HG03025 (cell line): ENCODE measurements at regions not wholly inside any gene's neighbourhood (a gene's known extent, or its start where the extent isn't known, plus 50 kb on each side); places are given as distances from the start of the nearest gene placed in this dataset.
"Not testable (repeated sequence)": the region's sequence is repeated elsewhere in the genome, so short reads cannot be mapped to it uniquely, and the experiment has no call there.

Experiments
- ATAC-seq: cut with Tn5 transposase; IDR thresholded peaks from one replicate; pipeline ENCODE4 v1.9.1; 2021; ENCODE audit warnings: mild to moderate bottlenecking, moderate library complexity; ENCODE audit not compliant: unreplicated experiment, low FRiP score

DNA sequence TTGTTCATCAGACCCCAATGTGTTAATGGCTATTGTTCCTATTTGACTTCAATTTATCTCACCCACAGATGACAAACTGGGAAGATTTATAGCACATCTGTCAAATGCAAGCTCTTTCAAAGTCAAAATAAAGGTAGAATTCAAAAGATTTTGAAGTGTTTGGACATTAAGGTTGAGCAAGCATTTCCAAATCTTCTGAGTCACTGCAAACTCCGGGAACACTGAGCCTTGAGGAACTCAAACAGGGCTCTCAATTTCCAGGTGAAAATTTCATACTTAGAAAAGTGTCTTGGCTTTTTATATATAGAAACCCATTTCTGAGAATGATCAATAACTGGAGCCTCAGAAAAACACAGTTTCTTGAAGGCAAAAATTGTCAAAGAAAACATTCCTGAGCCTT is 199.5 kb upstream of the IGFBP7 start:
- ATAC-seq: no peak

DNA sequence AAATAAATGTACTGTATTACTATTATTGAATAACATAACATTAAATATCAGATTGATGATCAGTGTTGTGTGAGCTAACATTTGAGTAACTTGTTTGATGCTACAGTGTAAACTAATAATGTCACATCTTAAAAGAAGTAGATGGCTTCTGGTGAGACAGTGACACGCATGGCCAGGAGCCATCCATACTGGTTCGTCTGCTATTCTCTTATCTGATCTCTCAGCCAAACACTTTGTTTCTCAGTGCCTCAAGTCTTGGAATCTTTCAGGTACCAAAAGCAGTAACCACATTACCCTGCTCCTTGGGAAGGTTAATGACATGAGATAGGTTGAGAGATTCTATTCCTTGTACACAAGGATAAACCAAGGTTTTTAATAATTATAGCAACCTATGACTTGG is 198.1 kb upstream of the IGFBP7 start:
- no peak for ATAC-seq

DNA sequence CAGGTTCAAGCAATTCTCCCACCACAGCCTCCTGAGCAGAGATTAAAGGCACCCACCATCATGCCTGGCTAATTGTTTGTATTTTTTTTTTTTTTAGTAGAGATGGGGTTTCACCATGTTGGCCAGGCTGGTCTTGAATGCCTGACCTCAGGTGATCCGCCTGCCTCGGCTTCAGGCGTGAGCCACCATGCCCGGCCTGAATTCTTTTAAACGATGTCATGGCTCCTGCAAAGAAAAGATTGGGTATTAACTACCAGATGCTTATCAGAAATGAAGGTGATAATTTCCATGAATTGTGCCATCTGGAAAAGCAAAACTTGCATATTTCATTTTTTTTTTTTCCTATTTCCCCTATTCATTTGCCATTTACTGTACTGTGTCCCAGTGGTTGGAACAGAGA is 195.7 kb upstream of the IGFBP7 start:
- no peak for ATAC-seq

DNA sequence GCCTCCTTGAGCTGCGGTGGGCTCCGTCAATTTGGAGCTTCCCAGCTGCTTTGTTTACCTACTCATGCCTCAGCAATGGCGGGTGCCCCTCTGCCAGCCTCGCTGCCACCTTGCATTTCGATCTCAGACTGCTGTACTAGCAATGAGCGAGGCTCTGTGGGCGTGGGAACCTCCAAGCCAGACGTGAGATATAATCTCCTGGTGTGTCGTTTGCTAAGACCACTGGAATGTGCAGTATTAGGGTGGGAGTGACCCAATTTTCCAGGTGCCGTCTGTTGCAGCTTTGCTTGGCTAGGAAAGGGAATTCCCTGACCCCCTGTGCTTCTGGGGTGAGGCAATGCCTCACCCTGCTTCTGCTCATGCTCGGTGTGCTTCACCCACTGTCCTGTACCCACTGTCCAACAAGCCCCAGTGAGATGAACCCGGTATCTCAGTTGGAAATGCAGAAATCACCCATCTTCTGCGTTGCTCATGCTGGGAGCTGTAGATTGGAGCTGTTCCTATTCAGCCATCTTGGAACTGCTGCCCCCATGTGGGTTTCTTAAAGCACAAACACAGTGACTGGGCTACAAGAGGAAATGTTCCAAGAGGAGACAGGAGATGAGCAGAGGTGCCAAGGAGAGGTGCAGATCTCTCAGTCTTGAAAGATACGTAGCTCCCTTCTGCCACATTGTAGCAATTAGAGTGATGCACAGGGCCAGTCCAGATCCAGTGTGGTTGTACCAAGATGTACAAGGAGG is 193.0 kb upstream of the IGFBP7 start:
- no peak for ATAC-seq

DNA sequence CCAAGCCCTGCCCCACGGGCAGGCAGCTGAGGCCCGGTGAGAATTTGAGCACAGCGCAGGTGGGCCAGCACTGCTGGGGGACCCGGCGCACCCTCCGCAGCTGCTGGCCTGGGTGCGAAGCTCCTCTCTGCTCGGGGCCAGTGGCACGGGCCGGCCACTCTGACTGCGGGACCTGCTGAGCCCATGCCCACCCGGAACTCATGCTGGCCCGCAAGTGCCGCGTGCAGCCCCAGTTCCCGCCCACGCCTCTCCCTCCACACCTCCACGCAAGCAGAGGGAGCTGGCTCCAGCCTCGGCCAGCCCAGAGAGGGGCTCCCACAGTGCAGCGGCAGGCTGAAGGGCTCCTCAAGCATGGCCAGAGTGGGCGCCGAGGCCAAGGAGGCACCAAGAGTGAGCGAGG is 190.1 kb upstream of the IGFBP7 start:
- ATAC-seq: not testable (repeated sequence)

DNA sequence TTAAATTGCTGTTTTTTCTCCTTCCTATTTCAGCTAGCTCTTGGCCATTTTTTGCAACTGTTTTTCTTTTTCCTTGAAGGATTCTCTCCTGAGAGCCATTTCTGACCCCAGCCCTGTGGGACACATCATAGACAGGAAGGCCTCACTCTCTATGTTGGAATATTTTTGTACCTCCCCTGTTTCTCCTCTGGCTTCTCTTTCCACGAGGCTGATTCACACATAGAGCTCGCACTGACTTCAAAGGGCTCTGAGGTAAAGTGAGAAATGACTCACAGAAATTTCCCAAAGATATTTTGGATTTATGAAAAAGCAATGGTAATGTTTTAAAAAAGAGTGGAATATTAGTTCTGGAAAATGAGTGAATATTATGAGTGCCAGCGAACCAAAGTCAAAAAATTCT is 181.7 kb upstream of the IGFBP7 start:
- no peak for ATAC-seq

DNA sequence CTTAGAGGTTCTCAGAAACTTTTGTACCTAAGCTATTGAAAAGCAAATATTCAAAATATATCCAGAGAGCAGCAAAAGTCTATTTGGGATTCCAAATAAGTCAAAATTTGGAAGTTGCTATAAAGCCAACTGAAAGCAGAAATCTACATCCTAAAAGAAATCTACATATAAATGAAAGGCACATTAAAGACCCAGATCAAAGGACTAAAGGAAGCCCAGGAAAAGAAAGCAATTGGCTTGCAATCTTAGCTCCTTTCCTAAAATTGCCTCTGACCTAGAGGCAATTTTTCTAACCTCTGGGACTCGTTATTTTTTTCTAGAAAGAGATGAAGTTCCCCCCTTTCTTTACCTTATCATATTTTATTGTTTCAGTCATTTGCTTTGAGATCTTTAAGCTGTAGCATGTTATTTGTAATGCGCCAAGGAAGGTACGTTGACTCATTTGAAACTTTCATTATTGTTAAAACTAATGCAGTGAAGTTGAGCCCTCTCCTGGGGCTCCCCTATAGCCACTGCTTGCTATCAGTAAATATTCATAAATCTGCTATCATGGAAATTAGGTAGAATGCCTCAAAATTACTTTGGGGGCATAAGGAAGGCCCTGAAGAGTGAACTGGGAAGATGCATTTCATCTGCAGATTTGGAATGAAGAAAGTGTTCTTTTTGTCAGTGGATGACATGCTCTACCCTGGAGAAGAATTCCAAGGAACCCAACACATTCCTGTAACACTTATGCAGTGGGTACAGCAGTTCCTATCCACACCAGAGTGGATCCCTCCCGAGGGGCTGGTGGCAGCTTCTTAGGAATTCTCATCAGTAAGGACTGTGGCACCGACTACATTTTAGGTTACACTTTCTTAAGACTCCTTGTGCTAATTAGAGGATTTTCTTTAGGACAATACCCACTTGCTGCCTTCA is 177.8 kb upstream of the IGFBP7 start:
- no peak for ATAC-seq

DNA sequence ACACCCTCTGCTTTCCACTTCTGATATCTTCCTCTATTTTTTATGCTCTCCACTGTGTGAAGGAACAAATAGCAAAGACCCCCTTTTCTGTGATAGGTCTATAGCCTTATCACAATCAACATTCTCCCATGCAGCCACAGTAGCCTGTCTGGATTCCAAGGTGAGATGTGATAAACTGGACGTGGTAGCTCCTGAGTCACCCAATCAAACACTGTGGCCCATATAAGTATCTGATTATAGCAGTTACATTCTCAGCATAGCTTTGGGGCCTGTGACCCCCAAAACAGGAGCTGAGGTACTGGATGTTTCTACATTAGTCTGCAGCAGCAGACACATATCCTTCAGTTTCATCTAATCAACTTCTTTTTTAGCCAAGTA is 172.7 kb upstream of the IGFBP7 start:
- ATAC-seq: no peak

DNA sequence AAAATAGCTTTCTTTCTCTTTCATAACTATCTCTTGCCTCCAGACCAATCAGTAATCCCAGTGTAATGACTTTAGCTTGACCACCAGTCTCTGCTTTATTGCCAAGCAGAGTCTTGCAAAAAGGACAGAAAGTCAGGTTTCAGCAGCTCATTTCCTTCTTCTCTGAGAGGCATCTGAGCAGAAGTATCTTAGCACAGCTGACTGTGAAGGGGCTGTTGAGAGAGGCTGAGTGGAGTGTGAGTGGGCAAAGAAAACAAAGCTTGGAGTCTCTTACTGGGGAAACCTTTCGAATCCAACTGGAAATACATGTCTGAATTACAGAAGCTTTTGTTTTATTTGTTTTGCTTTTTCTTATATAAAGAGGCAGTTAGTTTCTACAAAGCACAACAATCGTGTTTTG is 170.3 kb upstream of the IGFBP7 start:
- ATAC-seq: no peak

DNA sequence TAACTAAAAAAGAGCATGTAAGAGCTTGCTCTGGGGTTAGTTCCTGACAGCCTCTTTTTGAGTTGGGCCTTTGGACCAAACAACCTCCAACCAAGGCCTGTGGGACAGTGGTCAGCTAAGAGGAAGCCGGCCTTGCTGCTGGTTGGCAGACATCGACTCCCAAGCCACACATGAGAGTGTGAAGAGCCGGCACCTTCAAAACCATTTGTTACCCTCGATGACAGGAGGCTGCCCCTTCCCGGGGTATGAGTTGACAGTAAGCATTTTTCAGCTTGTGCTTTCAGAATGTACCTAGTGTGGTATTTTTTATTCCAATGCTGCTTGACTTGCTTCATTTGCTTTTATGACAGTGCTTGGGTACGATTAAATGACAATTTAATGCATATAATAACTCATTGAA is 168.6 kb upstream of the IGFBP7 start:
- ATAC-seq: no peak

DNA sequence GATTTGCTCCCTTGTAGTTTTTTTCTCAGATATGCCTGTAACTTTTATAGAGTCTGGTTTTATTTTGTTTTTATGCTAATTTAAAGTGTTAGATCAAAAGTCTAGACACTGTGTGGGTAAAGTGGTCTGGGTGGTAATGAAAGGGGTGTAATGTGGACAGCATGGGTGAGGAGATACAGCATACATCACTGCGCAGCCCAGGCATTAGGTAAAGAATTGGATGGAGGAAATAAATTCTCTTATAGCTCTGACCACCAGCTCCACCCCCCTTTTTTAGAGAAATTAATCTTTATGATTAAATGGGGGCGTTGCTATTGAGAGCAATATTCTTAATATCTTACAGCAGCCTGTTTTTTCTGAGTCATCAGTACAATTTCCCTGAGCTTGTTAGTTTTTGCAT is 163.9 kb upstream of the IGFBP7 start:
- no peak for ATAC-seq

DNA sequence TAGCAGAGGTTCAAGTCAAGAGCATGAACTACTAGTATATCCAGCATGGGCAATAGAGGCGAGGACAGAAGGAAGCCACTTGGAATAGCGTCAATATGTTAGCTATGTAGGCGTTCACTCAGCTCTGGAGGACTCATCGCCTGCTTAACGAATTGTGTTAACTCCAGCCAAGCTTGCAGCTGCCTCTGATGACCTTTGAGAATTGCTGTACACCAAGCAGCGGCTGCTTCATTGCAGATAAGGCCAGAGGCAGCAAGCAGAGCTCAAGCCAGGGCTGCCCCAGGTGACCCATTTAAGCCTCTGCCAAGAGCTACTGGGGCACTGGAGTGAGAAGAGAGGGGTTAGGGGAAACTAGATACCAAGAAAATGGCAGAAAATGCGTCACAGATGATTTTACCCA is 160.2 kb upstream of the IGFBP7 start:
- ATAC-seq: no peak

DNA sequence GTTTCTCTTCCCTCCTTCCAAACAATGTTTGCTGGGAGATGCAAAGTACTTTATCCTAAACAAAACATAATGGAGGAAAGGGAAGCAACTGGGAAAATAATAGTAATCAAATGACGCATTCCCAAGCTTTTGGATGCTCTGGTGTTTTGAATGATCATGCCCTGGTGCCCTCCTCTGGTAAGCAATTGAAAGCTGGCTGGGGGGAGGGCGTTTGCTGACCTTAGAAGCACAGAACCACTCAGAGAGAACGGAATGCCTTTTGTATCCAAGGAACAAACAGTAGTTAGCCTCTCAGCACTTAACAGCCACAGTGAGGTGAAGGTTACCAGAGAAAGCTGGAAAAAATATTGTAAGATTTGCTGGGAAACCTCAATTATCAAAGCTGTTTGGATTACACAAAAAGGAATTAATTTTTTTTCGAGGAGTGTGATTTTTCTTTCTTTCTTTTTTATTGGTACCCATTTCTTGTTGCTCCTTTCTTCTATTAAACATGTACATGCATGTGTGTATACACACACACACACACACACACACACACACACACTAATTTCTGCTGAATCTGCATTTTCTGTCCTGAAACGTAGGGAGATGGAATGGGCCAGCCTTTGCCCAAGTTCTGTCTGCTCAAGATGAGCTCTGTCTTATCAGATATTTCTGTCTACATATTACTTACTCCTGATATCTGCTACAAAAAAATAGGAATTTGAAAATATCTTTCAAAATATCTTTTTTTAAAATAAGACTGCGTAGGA is 155.8 kb upstream of the IGFBP7 start:
- no peak for ATAC-seq

DNA sequence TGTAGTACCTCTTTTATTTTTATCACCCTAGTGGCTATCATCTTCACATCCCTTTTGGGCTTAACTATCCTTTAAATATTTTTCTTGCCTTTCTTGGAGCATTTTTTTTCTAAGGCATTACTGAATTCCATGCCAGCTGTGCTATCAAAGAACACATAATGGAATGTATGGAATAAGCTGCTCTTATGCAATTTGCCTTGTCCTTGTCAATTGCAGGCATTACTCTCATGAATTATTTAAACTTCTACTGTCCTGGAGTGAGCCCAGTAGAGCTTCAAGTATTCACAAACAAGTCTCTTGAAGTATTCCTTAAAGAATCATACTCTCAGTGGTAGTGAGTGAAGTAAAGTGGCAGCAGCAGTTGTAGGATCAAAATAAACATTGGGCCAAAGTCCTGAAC is 144.6 kb upstream of the IGFBP7 start:
- ATAC-seq: no peak

DNA sequence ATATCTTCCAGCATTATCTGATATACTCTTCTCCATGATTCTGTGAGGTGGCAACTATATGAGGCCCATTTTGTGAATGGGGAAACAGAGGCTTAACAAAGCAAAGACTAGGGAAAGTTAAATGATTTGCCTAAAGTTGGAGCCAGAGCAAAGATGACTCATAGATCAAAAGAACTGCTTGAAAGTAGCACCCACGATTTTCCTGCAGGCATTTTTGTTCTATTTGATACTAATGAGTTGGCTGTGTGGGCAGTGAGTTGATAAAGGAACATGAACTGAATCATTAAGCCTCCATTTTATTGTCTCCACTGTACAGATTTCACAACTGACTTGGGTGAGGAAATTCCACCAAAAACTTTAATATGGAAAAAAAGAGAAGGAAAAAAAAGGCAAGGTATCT is 138.9 kb upstream of the IGFBP7 start:
- ATAC-seq: no peak

DNA sequence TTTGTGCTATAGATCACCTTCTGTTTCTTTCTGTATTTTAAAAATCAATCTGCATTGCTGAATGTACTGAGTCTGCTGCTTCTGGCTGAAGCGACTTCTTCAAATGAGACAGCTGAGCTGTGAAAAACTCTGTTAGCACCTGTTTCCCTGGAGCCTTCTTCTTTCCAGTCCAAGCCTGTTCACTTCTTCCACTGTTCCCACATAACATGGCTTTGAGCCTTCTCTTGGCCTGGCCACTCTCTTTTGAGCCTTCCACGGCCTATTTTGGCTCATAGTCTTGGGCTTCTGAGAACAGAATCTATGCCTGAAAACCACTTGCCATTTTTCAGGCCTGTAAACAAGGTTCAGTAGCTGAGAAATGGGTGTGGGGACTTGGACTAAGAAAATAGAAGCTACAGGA is 132.9 kb upstream of the IGFBP7 start:
- no peak for ATAC-seq

DNA sequence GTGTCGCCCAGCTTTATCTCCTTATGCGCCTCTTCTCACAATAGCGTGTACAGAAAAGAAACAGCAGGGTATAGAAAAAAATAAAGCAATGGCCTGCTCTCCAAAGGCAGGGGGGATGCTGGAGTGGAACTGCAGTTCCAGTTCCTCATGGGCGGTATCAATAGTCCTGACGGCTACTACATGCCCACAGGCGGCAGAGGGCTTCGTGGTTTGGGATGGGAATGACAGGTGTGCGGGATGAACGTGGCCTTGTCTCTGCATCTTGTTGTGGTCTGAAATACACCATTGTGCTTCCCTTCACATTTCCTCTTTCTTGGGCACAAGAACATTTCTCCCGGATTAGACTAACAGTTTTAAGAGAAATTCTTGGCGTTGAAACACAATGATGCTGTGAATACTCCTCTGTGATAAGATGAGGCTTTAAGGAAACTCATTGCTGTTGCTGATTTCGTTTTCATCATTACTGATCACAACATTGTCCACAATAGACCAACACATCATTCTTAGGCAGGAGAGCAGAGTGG is 124.1 kb upstream of the IGFBP7 start:
- ATAC-seq: no peak

DNA sequence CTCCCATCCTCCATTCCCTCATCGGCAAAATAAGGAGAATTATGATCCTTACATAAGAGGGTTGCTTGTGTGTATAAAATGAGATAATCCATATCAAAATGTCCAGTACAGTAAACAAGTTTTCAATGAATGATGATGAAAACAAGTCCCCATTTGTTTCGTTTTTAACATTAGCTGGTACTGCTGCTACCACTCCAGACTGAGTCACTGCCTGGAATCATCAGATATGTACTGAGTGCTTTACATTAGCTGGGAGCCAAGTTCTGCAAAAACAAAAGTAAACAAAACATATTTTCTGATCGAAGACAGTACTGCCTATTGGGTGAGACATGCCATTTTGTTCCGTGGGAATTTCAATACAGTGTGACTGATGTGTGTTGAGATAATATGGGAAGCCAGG is 123.2 kb upstream of the IGFBP7 start:
- ATAC-seq: no peak

DNA sequence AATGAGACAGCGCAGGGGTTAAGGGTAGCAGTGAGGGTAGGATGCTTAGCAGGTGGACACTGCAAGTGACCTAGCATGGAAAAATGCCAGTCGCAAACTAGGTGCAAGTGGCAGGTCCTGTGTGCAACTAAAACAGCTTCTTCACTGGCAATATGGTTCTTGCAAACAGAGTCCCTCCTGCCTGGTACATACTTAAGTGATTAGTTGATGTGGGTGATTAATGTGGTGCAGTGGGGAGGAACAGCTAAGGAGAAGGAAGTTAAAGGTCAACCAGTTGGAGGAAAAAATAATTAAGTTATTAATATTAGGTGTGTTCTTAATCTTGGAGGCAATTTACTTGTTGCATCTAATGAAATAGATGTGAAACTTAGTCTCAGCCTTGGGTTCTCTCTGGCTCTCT is 121.6 kb upstream of the IGFBP7 start:
- ATAC-seq: no peak

DNA sequence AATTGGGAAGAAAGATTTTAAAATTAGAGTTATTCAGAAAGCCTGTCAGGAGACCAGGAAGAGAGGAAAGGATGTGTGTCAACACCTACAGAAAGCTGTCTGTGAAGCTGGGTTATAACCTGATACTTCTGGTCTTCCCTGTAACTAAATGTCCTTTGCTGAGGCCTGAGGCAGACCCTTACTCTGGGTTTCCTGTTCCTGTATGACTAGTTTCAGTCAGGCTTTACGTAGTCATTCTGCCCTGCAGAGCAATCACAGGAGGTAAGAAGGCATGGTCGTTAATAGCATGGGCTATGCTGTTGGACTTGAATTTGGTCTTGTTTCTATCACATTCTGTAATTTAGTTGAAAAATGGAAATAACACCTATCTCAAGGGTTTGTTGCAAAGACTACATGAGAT is 110.5 kb upstream of the IGFBP7 start:
- ATAC-seq: no peak

DNA sequence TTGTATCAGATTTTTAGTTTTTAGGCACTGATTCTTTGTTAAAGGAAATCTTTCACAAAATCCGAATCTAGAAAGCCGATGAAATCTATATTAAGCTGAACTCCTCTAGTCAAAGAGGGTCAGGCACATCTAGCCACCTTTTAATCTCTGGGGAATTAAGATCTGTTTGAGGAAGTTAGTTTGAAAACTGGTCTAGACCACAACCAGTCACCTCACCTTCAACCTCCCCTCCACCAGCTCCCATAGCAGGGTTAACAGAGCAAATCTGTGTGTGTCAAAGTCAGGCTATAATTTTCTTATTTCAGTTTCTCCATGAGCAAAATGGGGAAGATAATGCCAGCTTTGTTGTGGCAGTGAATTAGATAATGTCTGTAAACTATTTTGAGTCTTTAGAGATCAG is 110.0 kb upstream of the IGFBP7 start:
- no peak for ATAC-seq
